Erythroblast (primary cell): ENCODE measurements at regions not wholly inside any gene's neighbourhood (a gene's known extent, or its start where the extent isn't known, plus 50 kb on each side); places are given as distances from the start of the nearest gene placed in this dataset.
"Not testable (repeated sequence)": the region's sequence is repeated elsewhere in the genome, so short reads cannot be mapped to it uniquely, and the experiment has no call there.

Source experiments
- GATA1 ChIP-seq: IDR thresholded peaks from 2 replicates; pipeline ENCODE4 v1.6.1; 2011; ENCODE audit warnings: low read depth, mild to moderate bottlenecking, control low read depth, low read length, moderate library complexity
- POLR2A ChIP-seq: IDR thresholded peaks from 2 replicates; pipeline ENCODE4 v1.6.1; 2011; ENCODE audit warnings: mild to moderate bottlenecking, low read length

DNA sequence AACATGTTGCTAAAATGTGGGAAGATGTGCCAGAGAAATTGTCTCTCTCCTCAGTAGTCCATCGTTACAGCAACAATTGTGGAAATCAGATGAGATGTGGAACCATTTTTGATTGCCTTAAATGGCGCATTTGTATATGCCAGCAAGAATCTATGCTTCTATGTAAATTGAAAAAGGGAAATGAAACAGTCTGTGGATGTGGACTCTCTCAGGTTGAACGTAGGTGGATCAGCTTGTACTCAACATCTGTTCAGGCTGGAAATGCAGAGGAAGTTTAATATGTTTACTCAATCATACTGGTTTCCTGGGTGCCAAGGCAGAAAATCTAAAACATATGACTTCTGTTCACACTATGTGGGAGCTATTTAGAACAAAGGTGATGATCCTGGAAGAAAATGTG, 490.7 kb upstream of the ZNF337 start:
- not testable (repeated sequence) for TF ChIP-seq GATA1, POLR2A
